Breast epithelium (tissue), 4 donors: ENCODE measurements at regions not wholly inside any gene's neighbourhood (a gene's known extent, or its start where the extent isn't known, plus 50 kb on each side); places are given as distances from the start of the nearest gene placed in this dataset.

Experiments used
- DNase-seq, 2 donors: peaks; one replicate each; pipeline ENCODE4 v3.0.0-alpha.2; 2019; ENCODE audit warnings: low spot score in 2 of 2
- H3K27ac ChIP-seq, 2 donors: fragments of 200-600 bp; sonication (generic) in 1 of 2; one replicate each; pipeline ENCODE4 v1.5.1; 2016 to 2019; ENCODE audit warnings: mild to moderate bottlenecking in 1 of 2
- H3K27me3 ChIP-seq, 2 donors: fragments of 200-600 bp; sonication (generic) in 1 of 2; one replicate each; pipeline versions ENCODE4 v1.5.1 to v1.6.0; 2017 to 2019; ENCODE audit warnings: control low read depth in 1 of 2, mild to moderate bottlenecking in 1 of 2
- H3K36me3 ChIP-seq: fragments of 200-600 bp; one replicate; pipeline ENCODE4 v1.5.1; 2019
- H3K4me1 ChIP-seq, 2 donors: fragments of 200-600 bp; sonication (generic); one replicate each; pipeline ENCODE4 v1.5.1; 2016 to 2019; ENCODE audit warnings: control low read depth in 1 of 2
- H3K4me3 ChIP-seq, 3 donors: fragments of 200-600 bp; sonication (generic); 1 replicate in 2 of 3; 2 replicates in 1 of 3; pipeline ENCODE4 v1.5.1; 2016 to 2019; ENCODE audit warnings: mild to moderate bottlenecking in 3 of 3, moderate library complexity in 2 of 3
- H3K9me3 ChIP-seq, 2 donors: fragments of 200-600 bp; sonication (generic) in 1 of 2; one replicate each; pipeline ENCODE4 v1.5.1; 2016 to 2019; ENCODE audit warnings: control low read depth in 1 of 2
- CTCF ChIP-seq, 3 donors: fragments of 450-650 bp; IDR thresholded peaks; one replicate each; pipeline ENCODE4 v1.5.1; 2016 to 2017; ENCODE audit warnings: antibody characterized with exemption in 3 of 3, mild to moderate bottlenecking in 3 of 3, moderate library complexity in 3 of 3
- POLR2A ChIP-seq: fragments of 450-650 bp; IDR thresholded peaks from one replicate; pipeline ENCODE4 v1.6.1; 2016; ENCODE audit warnings: antibody characterized with exemption, mild to moderate bottlenecking, moderate library complexity
- POLR2AphosphoS5 ChIP-seq, 3 donors: sonication (generic); formaldehyde crosslinking; IDR thresholded peaks; one replicate each; pipeline ENCODE4 v1.6.1; 2017; ENCODE audit warnings: antibody characterized with exemption in 3 of 3
- intact Hi-C: fragments of 100-400 bp; cut with DNase I; formaldehyde crosslinking; loops from one replicate; pipeline ENCODE4 v1.15.1; 2023; ENCODE audit warnings: low total_unique reads

DNA sequence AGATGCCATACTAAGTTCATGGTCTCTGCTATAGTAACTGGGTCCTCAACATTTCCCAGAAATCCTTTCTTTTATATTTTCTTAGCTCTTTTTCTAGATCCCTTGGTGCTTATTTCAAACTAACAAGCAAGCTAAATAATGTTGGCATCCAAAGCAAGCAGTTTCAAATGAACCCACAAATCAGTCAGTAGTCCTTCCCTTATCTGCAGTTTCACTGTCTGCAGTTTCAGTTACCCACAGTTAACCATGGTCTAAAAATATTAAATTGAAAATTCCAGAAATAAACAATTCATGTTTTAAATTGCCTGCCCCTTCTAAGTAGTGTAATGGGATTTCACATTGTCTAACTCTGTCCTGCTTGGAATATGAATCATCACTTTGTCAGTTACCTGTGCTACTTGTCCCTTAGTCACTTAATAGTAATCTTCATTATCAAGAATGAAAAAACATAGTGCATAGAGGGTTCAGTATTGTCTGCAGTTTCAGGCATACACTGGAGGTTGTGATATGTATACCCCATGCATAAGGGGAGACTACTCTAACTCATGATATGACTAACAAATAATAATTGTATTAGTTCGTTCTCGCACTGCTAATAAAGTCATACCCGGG, 633.7 kb downstream of the MECOM start:
- no peak for DNase-seq
- no peaks in the 10 kb centered on the region for H3K36me3 ChIP-seq
- H3K27me3 ChIP-seq = no peaks in the 10 kb centered on the region
- no peaks in the 10 kb centered on the region for H3K4me1 ChIP-seq
- intact Hi-C loops = no loop called here
- no peak overlapping the region for H3K27ac ChIP-seq
- H3K4me3 ChIP-seq = no peak overlapping the region
- no peaks in the 10 kb centered on the region for H3K9me3 ChIP-seq
- no peak for TF ChIP-seq POLR2AphosphoS5 (IDR thresholded peaks at IDR 0.05)
- TF ChIP-seq POLR2A = no peak
- no peak for TF ChIP-seq CTCF (IDR thresholded peaks at IDR 0.05)

- Histone ChIP-seq H3K27ac (no peak overlapping the region), H3K36me3 (no peaks in the 10 kb centered on the region)
Observed at GRCh38 chr3:169028716-169029115, 634.8 kb downstream of the MECOM start.

DNA sequence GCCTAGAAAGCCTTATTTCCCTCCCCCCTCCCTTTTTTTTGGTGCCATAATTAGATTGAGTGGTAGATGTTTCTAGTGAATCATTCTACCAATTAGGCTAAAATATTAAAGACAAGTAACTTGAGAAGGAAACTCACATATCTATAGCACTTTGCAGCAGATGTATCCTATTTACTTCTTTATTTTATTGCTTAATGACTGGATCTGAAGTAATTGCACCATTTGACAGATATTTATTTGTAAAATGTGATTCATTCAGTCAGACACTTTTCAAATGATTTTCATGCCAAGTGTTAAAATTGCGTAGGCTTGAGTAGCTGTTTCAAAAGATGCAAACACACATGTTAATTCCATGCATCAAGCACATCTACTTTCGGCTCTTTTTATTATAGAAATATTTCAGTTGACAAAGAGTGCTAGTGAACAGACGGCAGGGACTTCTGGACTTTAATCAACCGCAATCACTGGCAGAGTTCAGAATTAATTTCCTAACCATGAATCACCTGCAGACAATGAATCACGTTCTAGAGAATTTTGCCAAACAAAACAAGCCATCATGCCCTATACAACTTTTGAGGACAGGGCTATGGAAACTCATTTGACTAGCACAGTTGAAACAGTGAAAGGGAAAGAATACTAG, 636.8 kb downstream of the MECOM start:
- Histone ChIP-seq H3K36me3 (no peaks in the 10 kb centered on the region), H3K27ac (no peak overlapping the region), H3K4me1 (no peaks in the 10 kb centered on the region), H3K4me3 (peak overlapping the region in 1 of 3 donors; percentile 6), H3K27me3 (no peaks in the 10 kb centered on the region), H3K9me3 (no peaks in the 10 kb centered on the region)
- intact Hi-C loops = no loop called here
- no peak for TF ChIP-seq POLR2AphosphoS5 (IDR thresholded peaks at IDR 0.05)
- TF ChIP-seq POLR2A = no peak
- TF ChIP-seq CTCF (IDR thresholded peaks at IDR 0.05) = no peak
- DNase-seq = no peak

More at GRCh38 chr3:169028716-169029115, 634.8 kb downstream of the MECOM start:
- H3K4me1 ChIP-seq = no peaks in the 10 kb centered on the region
- H3K9me3 ChIP-seq = no peaks in the 10 kb centered on the region
- TF ChIP-seq CTCF (IDR thresholded peaks at IDR 0.05) (no peak), POLR2AphosphoS5 (IDR thresholded peaks at IDR 0.05) (no peak), POLR2A (no peak)
- no peak overlapping the region for H3K4me3 ChIP-seq
- no peaks in the 10 kb centered on the region for H3K27me3 ChIP-seq
- DNase-seq = no peak
- intact Hi-C loops = no loop called here

DNA sequence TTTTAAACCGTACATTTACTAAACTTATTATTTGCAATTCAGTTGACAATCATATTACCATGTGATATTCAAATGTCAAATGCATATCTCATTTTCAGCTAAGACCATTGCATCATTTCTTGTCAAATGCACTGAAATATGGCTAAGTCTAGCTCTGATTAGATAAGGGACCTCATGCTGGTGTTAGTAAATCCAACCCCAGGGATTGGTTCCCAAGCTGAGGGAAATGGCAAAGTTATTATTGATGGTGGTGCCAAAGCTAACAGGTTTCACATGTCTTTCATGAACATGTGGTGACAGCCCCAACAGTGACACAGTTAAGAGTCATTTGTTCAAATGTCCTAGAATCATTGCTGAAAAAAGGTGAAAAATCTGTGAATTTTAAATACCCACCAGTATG, 641.1 kb downstream of the MECOM start:
- no peak for TF ChIP-seq POLR2AphosphoS5 (IDR thresholded peaks at IDR 0.05)
- TF ChIP-seq CTCF (IDR thresholded peaks at IDR 0.05) = no peak
- no peak for TF ChIP-seq POLR2A
- Histone ChIP-seq H3K27ac (no peak overlapping the region), H3K4me3 (no peak overlapping the region), H3K9me3 (no peaks in the 10 kb centered on the region), H3K4me1 (no peaks in the 10 kb centered on the region), H3K36me3 (no peaks in the 10 kb centered on the region), H3K27me3 (no peaks in the 10 kb centered on the region)
- intact Hi-C loops = no loop called here
- DNase-seq = no peak

- Histone ChIP-seq H3K4me1 (no peaks in the 10 kb centered on the region), H3K36me3 (no peaks in the 10 kb centered on the region), H3K27ac (no peak overlapping the region), H3K4me3 (no peak overlapping the region), H3K27me3 (no peaks in the 10 kb centered on the region), H3K9me3 (no peaks in the 10 kb centered on the region)
- DNase-seq = no peak
- no peak for TF ChIP-seq POLR2AphosphoS5 (IDR thresholded peaks at IDR 0.05)
- no peak for TF ChIP-seq CTCF (IDR thresholded peaks at IDR 0.05)
- intact Hi-C loops = no loop called here
Observed at GRCh38 chr3:169020371-169020770, 643.1 kb downstream of the MECOM start.
